ENCODE measurements at regions not wholly inside any gene's neighbourhood (a gene's known extent, or its start where the extent isn't known, plus 50 kb on each side); places are given as distances from the start of the nearest gene placed in this dataset.

DNA sequence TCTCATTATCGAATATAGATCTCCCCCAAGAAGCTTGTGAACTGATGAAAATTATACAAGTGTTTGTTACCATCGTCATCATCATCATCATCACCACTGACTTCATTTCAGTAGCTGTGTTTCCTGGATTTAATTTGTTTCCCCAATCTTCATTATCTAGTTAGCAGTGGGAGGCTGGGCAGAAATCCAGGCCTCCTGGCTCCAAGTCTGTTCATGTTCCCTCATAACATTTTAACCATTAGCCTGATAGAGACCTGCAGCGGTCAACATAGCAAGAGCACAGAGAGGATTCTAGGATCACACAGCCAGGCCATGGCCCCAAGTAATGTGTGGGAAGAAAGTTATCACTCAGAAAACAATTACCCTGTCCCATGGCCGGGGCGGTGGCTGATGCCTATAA is 526.2 kb upstream of the CDH11 start:
- TF ChIP-seq, protein P1, sequence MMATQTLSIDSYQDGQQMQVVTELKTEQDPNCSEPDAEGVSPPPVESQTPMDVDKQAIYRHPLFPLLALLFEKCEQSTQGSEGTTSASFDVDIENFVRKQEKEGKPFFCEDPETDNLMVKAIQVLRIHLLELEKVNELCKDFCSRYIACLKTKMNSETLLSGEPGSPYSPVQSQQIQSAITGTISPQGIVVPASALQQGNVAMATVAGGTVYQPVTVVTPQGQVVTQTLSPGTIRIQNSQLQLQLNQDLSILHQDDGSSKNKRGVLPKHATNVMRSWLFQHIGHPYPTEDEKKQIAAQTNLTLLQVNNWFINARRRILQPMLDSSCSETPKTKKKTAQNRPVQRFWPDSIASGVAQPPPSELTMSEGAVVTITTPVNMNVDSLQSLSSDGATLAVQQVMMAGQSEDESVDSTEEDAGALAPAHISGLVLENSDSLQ (IDR thresholded peaks at IDR 0.05), result no peak
- TF ChIP-seq HDGF (IDR thresholded peaks at IDR 0.05; ENCODE audit: borderline replicate concordance) (no peak), SP1 (IDR thresholded peaks at IDR 0.05) (no peak), ZNF384 (IDR thresholded peaks at IDR 0.05) (no peak), FOXA1 (IDR thresholded peaks at IDR 0.05) (no peak), BHLHE40 (IDR thresholded peaks at IDR 0.05; ENCODE audit: borderline replicate concordance) (no peak), ELF4 (IDR thresholded peaks at IDR 0.05) (no peak), FOXK2 (IDR thresholded peaks at IDR 0.05) (no peak), TARDBP (IDR thresholded peaks at IDR 0.05) (no peak), L3MBTL2 (conservative IDR thresholded peaks at IDR 0.05) (no peak), FOXM1 (IDR thresholded peaks at IDR 0.05; ENCODE audit: borderline replicate concordance) (no peak), SUZ12 (IDR thresholded peaks at IDR 0.05) (no peak)

Data from HEK293T (cell line).